GM12864 (cell line): ENCODE measurements at regions not wholly inside any gene's neighbourhood (a gene's known extent, or its start where the extent isn't known, plus 50 kb on each side); places are given as distances from the start of the nearest gene placed in this dataset.

Source experiments
- DNase-seq: peaks from one replicate; pipeline ENCODE4 v3.0.0-alpha.2; 2011; ENCODE audit warnings: low read depth
- H3K4me3 ChIP-seq: 2 replicates; pipeline ENCODE4 v1.5.1; 2011; ENCODE audit warnings: mild to moderate bottlenecking, low read depth, low read length, control low read depth
- CTCF ChIP-seq: IDR thresholded peaks from 2 replicates; pipeline ENCODE4 v1.5.1; 2011; ENCODE audit warnings: low read depth, mild to moderate bottlenecking, moderate library complexity, low read length, control low read depth, inconsistent platforms; ENCODE audit errors: missing control alignments

- no peak for TF ChIP-seq CTCF
- H3K4me3 ChIP-seq: no peak overlapping the region
- no peak for DNase-seq
These were observed 271.6 kb downstream of the ABCC12 start for GRCh38 chr16:47884116-47884725.

GRCh38 chr16:47881574-47881973, 274.2 kb downstream of the ABCC12 start:
- no peak overlapping the region for H3K4me3 ChIP-seq
- no peak for DNase-seq
- TF ChIP-seq CTCF: no peak

GRCh38 chr16:47880653-47881052, 275.1 kb downstream of the ABCC12 start:
- DNase-seq: no peak
- no peak overlapping the region for H3K4me3 ChIP-seq
- no peak for TF ChIP-seq CTCF

GRCh38 chr16:47877166-47877565, 278.6 kb downstream of the ABCC12 start:
- H3K4me3 ChIP-seq: no peak overlapping the region
- no peak for DNase-seq
- TF ChIP-seq CTCF: no peak

- no peak for DNase-seq
- TF ChIP-seq CTCF: no peak
- no peak overlapping the region for H3K4me3 ChIP-seq
These were observed 279.3 kb downstream of the ABCC12 start for GRCh38 chr16:47876511-47876910.

- no peak for DNase-seq
- H3K4me3 ChIP-seq: no peak overlapping the region
- TF ChIP-seq CTCF: peak; percentile 50
These were observed 282.4 kb downstream of the ABCC12 start for GRCh38 chr16:47873434-47873833.

GRCh38 chr16:47872225-47872624, 283.6 kb downstream of the ABCC12 start:
- no peak for TF ChIP-seq CTCF
- DNase-seq: no peak
- H3K4me3 ChIP-seq: no peak overlapping the region
